ENCODE measurements at regions not wholly inside any gene's neighbourhood (a gene's known extent, or its start where the extent isn't known, plus 50 kb on each side); places are given as distances from the start of the nearest gene placed in this dataset.

DNA sequence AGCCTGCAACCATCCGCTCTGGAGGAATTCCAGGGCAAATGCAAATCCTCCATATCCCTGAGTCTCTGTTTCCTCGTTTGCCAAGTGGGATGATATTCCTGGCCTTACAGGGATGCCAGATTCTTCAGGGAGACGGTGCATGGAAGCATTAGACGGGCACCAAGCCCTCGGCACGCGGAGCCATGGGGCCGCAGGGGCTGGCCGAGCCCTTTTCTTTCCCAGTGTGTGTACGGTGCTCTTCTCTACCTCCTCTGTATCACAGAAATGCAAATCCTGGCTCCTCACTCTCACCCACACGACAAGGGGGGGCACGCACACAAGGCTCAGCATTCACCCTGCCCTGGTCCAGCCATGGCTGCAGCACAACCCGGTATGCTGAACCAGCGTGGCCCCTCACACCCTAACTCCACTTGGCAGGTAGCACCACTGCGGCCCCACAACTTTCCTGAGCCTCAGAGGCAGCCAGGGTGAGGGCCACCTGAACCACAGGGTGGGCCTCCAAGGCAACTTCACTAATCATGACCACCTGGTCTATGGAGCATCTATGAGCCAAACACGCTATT is 64.1 kb upstream of the SALL3 start:
- no peak for TF ChIP-seq EP300 (IDR thresholded peaks at IDR 0.05)
- TF ChIP-seq, protein P1, sequence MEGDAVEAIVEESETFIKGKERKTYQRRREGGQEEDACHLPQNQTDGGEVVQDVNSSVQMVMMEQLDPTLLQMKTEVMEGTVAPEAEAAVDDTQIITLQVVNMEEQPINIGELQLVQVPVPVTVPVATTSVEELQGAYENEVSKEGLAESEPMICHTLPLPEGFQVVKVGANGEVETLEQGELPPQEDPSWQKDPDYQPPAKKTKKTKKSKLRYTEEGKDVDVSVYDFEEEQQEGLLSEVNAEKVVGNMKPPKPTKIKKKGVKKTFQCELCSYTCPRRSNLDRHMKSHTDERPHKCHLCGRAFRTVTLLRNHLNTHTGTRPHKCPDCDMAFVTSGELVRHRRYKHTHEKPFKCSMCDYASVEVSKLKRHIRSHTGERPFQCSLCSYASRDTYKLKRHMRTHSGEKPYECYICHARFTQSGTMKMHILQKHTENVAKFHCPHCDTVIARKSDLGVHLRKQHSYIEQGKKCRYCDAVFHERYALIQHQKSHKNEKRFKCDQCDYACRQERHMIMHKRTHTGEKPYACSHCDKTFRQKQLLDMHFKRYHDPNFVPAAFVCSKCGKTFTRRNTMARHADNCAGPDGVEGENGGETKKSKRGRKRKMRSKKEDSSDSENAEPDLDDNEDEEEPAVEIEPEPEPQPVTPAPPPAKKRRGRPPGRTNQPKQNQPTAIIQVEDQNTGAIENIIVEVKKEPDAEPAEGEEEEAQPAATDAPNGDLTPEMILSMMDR (IDR thresholded peaks at IDR 0.05): no peak

Measured in sigmoid colon (tissue), 4 donors.